ENCODE measurements at regions not wholly inside any gene's neighbourhood (a gene's known extent, or its start where the extent isn't known, plus 50 kb on each side); places are given as distances from the start of the nearest gene placed in this dataset.

DNA sequence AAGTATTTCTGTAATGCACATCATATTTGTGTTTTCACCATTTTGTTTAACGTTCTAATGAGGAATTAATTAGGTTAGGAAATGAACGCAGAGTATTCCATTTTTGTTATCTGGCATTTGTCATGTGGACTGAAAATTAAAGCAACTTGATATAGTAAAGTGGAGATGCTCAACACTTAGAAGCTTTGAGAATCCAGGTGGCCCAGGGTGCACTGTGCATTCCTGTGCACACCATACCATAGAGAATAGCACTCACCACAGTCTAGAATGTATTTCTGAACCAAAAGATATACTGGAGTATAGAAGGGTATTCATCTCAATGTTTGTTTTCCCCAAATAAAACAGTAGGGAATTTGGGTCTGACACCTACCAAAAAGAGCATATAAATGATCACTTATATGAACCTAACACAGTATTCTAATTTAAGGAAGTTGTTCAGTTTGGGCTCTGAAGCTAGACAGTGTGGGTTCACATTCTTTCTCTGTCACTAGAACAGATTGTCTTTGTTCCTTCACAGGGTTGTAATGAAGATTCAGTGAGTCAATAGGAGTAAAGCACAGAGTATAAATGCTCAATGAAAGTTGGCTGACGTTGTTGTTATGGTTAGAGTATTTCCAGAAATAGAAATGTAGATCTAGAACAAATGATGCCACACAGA is 125.6 kb upstream of the DMRT1 start:
- peaks cover 100% of the 10 kb centered on the region for H3K79me2 ChIP-seq (ENCODE audit: insufficient read depth, low read length)
- H3K4me1 ChIP-seq (ENCODE audit: insufficient read depth, low read length, poor library complexity, severe bottlenecking): peaks cover 84% of the 10 kb centered on the region

DNA sequence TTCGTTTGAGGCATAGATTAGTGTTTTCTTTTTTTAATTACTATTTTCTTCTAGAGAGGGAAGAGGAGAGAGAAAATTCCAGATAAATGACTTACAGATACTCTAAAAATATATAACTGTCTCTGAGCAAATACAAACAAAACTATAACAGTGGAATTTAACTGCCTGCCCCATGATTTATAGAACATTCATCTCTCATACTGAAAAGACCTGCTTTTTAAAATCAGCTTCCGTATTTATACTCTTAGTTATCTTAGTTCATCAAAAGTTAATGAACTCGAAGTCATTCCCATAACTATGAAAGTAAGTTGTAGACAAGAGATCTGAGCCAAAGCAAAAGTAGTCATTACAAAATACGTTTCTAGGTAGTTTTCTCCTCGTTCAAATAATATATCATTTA is 123.8 kb upstream of the DMRT1 start:
- no peak overlapping the region for H2AFZ ChIP-seq (ENCODE audit: low read length)
- peak overlapping the region; percentile 99 for H3K4me2 ChIP-seq (ENCODE audit: low read depth, low read length, poor library complexity, severe bottlenecking)
- H3K9me3 ChIP-seq (ENCODE audit: insufficient read depth, low read depth, low read length): no peaks in the 10 kb centered on the region
- peaks cover 73% of the 10 kb centered on the region for H3K4me1 ChIP-seq (ENCODE audit: insufficient read depth, low read length, poor library complexity, severe bottlenecking)
- peaks cover 99% of the 10 kb centered on the region for H3K79me2 ChIP-seq (ENCODE audit: insufficient read depth, low read length)
- H3K9me2 ChIP-seq (replicated peaks; ENCODE audit: low read depth, low read length): no peaks in the 10 kb centered on the region
- peak overlapping the region; percentile 60 for H3K4me3 ChIP-seq (ENCODE audit: low read length, poor library complexity, severe bottlenecking)
- TF ChIP-seq EZH2phosphoT487 (IDR thresholded peaks at IDR 0.05; ENCODE audit: borderline replicate concordance): no peak
- TF ChIP-seq, protein P1, sequence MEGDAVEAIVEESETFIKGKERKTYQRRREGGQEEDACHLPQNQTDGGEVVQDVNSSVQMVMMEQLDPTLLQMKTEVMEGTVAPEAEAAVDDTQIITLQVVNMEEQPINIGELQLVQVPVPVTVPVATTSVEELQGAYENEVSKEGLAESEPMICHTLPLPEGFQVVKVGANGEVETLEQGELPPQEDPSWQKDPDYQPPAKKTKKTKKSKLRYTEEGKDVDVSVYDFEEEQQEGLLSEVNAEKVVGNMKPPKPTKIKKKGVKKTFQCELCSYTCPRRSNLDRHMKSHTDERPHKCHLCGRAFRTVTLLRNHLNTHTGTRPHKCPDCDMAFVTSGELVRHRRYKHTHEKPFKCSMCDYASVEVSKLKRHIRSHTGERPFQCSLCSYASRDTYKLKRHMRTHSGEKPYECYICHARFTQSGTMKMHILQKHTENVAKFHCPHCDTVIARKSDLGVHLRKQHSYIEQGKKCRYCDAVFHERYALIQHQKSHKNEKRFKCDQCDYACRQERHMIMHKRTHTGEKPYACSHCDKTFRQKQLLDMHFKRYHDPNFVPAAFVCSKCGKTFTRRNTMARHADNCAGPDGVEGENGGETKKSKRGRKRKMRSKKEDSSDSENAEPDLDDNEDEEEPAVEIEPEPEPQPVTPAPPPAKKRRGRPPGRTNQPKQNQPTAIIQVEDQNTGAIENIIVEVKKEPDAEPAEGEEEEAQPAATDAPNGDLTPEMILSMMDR (conservative IDR thresholded peaks at IDR 0.05; ENCODE audit: low read length): no peak
- no peaks in the 10 kb centered on the region for H4K20me1 ChIP-seq (ENCODE audit: insufficient read depth, low read length, poor library complexity, severe bottlenecking)
- H3K36me3 ChIP-seq (ENCODE audit: insufficient read depth, low read length): no peaks in the 10 kb centered on the region; the same call in 1 of the 2 replicates
- no peaks in the 10 kb centered on the region for H3F3A ChIP-seq (ENCODE audit: low read depth)
- no peaks in the 10 kb centered on the region for H3K27me3 ChIP-seq (ENCODE audit: insufficient read depth, low read length, poor library complexity, severe bottlenecking)
- peak overlapping the region; percentile 32 for H3K9ac ChIP-seq (ENCODE audit: low read depth, low read length, poor library complexity, severe bottlenecking)

More for the DNA sequence above, 125.6 kb upstream of the DMRT1 start:
- TF ChIP-seq, protein P1 (conservative IDR thresholded peaks at IDR 0.05; ENCODE audit: low read length): no peak
- TF ChIP-seq EZH2phosphoT487 (IDR thresholded peaks at IDR 0.05; ENCODE audit: borderline replicate concordance): no peak
- H3K9me3 ChIP-seq (ENCODE audit: insufficient read depth, low read depth, low read length): no peaks in the 10 kb centered on the region
- peak overlapping the region; percentile 99 for H3K4me2 ChIP-seq (ENCODE audit: low read depth, low read length, poor library complexity, severe bottlenecking)
- H4K20me1 ChIP-seq (ENCODE audit: insufficient read depth, low read length, poor library complexity, severe bottlenecking): no peaks in the 10 kb centered on the region
- H3F3A ChIP-seq (ENCODE audit: low read depth): no peaks in the 10 kb centered on the region
- no peaks in the 10 kb centered on the region for H3K9me2 ChIP-seq (replicated peaks; ENCODE audit: low read depth, low read length)
- H3K36me3 ChIP-seq (ENCODE audit: insufficient read depth, low read length): peaks cover 13% of the 10 kb centered on the region; the same call in 1 of the 2 replicates
- H3K9ac ChIP-seq (ENCODE audit: low read depth, low read length, poor library complexity, severe bottlenecking): peak overlapping the region; percentile 32
- H3K27me3 ChIP-seq (ENCODE audit: insufficient read depth, low read length, poor library complexity, severe bottlenecking): no peaks in the 10 kb centered on the region
- peak overlapping the region; percentile 60 for H3K4me3 ChIP-seq (ENCODE audit: low read length, poor library complexity, severe bottlenecking)
- no peak overlapping the region for H2AFZ ChIP-seq (ENCODE audit: low read length)

GRCh38 chr9:720239-720881 is 121.1 kb upstream of the DMRT1 start:
- H3K9ac ChIP-seq (ENCODE audit: low read depth, low read length, poor library complexity, severe bottlenecking): peak overlapping the region; percentile 35

More at GRCh38 chr9:720239-720881, 121.1 kb upstream of the DMRT1 start:
- Histone ChIP-seq H3K9me2 (replicated peaks; ENCODE audit: low read depth, low read length) (no peaks in the 10 kb centered on the region), H3K9me3 (ENCODE audit: insufficient read depth, low read depth, low read length) (no peaks in the 10 kb centered on the region), H2AFZ (ENCODE audit: low read length) (no peak overlapping the region), H3K4me3 (ENCODE audit: low read length, poor library complexity, severe bottlenecking) (peak overlapping the region; percentile 22), H3F3A (ENCODE audit: low read depth) (no peaks in the 10 kb centered on the region), H3K4me2 (ENCODE audit: low read depth, low read length, poor library complexity, severe bottlenecking) (peak overlapping the region; percentile 99), H3K4me1 (ENCODE audit: insufficient read depth, low read length, poor library complexity, severe bottlenecking) (peaks cover 63% of the 10 kb centered on the region), H4K20me1 (ENCODE audit: insufficient read depth, low read length, poor library complexity, severe bottlenecking) (no peaks in the 10 kb centered on the region), H3K36me3 (ENCODE audit: insufficient read depth, low read length) (no peaks in the 10 kb centered on the region; the same call in 1 of the 2 replicates), H3K79me2 (ENCODE audit: insufficient read depth, low read length) (peaks cover 94% of the 10 kb centered on the region), H3K27me3 (ENCODE audit: insufficient read depth, low read length, poor library complexity, severe bottlenecking) (no peaks in the 10 kb centered on the region)
- TF ChIP-seq, protein P1 (conservative IDR thresholded peaks at IDR 0.05; ENCODE audit: low read length): no peak
- TF ChIP-seq EZH2phosphoT487 (IDR thresholded peaks at IDR 0.05; ENCODE audit: borderline replicate concordance): no peak
